Endothelial cell (in vitro differentiated cells): ENCODE measurements at regions not wholly inside any gene's neighbourhood (a gene's known extent, or its start where the extent isn't known, plus 50 kb on each side); places are given as distances from the start of the nearest gene placed in this dataset.

Experiments used
- DNase-seq: peaks from one replicate; pipeline ENCODE4 v3.0.0; 2021; ENCODE audit warnings: low spot score
- H3K27ac Mint-ChIP-seq: one replicate; pipeline ENCODE4 v1.8.0; 2021; ENCODE audit warnings: mixed read lengths, inconsistent platforms; ENCODE audit not compliant: unreplicated experiment
- H3K27me3 Mint-ChIP-seq: one replicate; pipeline ENCODE4 v1.8.0; 2021; ENCODE audit warnings: mild to moderate bottlenecking, moderate library complexity, mixed read lengths, inconsistent platforms; ENCODE audit not compliant: unreplicated experiment
- H3K36me3 Mint-ChIP-seq: one replicate; pipeline ENCODE4 v1.8.0; 2021; ENCODE audit warnings: mild to moderate bottlenecking, low read depth, mixed read lengths, inconsistent platforms; ENCODE audit not compliant: unreplicated experiment
- H3K4me1 Mint-ChIP-seq: one replicate; pipeline ENCODE4 v1.8.0; 2021; ENCODE audit warnings: mild to moderate bottlenecking, mixed read lengths, inconsistent platforms; ENCODE audit not compliant: unreplicated experiment
- H3K4me3 Mint-ChIP-seq: one replicate; pipeline ENCODE4 v1.8.0; 2021; ENCODE audit warnings: mild to moderate bottlenecking, mixed read lengths, inconsistent platforms; ENCODE audit not compliant: unreplicated experiment
- H3K9me3 Mint-ChIP-seq: one replicate; pipeline ENCODE4 v1.8.0; 2021; ENCODE audit warnings: mixed read lengths, inconsistent platforms; ENCODE audit not compliant: unreplicated experiment
- TF ChIP-seq, protein P1 (sequence below): fragments of 200-600 bp; sonication (generic); IDR thresholded peaks from one replicate; pipeline ENCODE4 v1.5.0; 2021; ENCODE audit warnings: antibody characterized with exemption; ENCODE audit not compliant: unreplicated experiment

DNA sequence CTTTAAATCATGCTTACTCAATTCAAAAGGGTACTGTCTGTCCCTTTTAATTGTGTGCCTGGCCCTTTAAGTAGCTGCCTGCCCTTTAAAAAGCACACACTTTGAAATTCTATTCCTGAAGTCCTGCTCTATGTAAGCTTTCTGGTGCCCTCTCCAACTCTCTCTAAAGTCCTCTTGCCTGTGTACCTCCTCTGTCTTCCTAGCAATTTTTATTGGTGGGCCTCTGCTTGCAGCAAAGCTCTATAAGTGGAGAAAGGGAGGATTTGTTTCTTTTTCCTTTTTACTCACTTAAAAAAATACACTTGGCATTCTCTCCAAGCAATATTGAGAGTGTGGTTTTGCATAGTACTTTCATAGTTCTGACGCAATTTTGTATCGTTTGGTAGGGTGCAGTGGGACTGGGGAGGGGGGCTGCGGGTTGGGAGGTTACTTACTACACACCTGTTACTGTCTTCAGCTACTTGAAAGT is 135.4 kb downstream of the LMO4 start:
- no peaks in the 10 kb centered on the region for H3K9me3 Mint-ChIP-seq
- peaks cover 4% of the 10 kb centered on the region for H3K4me1 Mint-ChIP-seq
- no peak overlapping the region for H3K4me3 Mint-ChIP-seq
- H3K36me3 Mint-ChIP-seq, result no peaks in the 10 kb centered on the region
- H3K27ac Mint-ChIP-seq, result no peak overlapping the region
- no peaks in the 10 kb centered on the region for H3K27me3 Mint-ChIP-seq
- TF ChIP-seq, protein P1, sequence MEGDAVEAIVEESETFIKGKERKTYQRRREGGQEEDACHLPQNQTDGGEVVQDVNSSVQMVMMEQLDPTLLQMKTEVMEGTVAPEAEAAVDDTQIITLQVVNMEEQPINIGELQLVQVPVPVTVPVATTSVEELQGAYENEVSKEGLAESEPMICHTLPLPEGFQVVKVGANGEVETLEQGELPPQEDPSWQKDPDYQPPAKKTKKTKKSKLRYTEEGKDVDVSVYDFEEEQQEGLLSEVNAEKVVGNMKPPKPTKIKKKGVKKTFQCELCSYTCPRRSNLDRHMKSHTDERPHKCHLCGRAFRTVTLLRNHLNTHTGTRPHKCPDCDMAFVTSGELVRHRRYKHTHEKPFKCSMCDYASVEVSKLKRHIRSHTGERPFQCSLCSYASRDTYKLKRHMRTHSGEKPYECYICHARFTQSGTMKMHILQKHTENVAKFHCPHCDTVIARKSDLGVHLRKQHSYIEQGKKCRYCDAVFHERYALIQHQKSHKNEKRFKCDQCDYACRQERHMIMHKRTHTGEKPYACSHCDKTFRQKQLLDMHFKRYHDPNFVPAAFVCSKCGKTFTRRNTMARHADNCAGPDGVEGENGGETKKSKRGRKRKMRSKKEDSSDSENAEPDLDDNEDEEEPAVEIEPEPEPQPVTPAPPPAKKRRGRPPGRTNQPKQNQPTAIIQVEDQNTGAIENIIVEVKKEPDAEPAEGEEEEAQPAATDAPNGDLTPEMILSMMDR, result no peak
- no peak for DNase-seq

DNA sequence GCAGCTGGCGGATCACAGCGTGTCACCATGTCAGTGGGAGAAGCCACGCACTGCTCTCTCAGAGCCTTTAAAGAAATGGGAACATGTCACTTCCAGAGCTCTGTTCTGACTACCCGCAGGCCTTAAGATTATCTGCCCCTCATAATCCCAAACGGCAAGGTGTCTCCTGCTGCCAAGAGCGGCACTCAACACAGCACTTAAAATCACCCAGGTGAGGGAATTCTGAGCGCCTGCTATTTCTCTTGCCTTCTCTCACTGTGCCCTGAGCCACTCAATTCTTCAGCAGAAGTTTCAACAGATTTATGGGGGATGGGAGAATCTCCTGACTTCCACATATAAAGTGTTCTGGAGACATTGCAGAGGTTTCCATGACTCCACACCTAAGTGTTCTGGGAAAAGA is 137.9 kb downstream of the LMO4 start:
- no peak overlapping the region for H3K27ac Mint-ChIP-seq
- H3K9me3 Mint-ChIP-seq, result no peaks in the 10 kb centered on the region
- H3K4me1 Mint-ChIP-seq, result peaks cover 4% of the 10 kb centered on the region
- DNase-seq, result no peak
- no peaks in the 10 kb centered on the region for H3K36me3 Mint-ChIP-seq
- no peak overlapping the region for H3K4me3 Mint-ChIP-seq
- TF ChIP-seq, protein P1, result no peak
- H3K27me3 Mint-ChIP-seq, result no peaks in the 10 kb centered on the region

DNA sequence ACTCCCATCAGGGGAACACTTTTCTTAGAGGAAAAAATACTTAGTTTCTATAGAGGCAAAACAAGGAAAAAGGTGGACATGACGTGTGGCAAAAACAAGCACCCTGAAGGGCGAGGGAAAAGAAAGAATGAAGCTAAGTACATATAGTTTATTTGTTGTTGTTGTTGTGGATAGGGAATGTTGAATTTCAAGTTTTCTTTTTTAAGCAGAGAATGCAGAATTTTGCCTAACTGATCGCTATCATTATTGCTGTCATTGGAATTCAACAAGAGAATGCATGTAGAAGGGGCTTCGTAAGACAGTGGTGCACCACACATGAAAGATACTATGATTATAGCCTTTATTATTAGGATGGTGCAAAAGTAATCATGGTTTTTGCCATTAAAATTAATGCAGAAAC is 144.0 kb downstream of the LMO4 start:
- no peaks in the 10 kb centered on the region for H3K27me3 Mint-ChIP-seq
- no peaks in the 10 kb centered on the region for H3K4me1 Mint-ChIP-seq
- TF ChIP-seq, protein P1, result no peak
- no peak for DNase-seq
- H3K36me3 Mint-ChIP-seq, result no peaks in the 10 kb centered on the region
- H3K27ac Mint-ChIP-seq, result no peak overlapping the region
- no peaks in the 10 kb centered on the region for H3K9me3 Mint-ChIP-seq
- H3K4me3 Mint-ChIP-seq, result no peak overlapping the region

DNA sequence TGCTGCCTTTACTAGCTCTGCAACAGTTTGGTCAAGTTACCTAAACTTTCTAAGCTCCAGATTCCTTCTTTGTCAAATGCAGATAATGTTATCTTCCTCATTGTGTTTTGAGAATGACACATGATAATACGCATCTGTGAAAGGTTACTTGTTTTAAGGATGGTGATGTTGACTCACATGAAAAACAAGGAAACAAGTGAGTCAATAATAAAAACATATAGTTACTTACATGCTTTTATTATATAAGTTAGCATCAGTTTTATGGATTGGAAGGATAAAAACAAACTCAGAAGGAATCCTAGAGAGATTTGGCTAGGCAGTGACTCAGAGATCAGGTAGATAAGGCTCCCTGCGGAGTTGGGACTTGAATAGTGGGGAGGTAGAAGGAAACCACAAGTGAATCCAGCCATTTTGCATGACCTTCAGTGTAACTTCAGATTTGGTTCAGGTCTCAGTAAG is 144.6 kb downstream of the LMO4 start:
- no peak overlapping the region for H3K4me3 Mint-ChIP-seq
- H3K4me1 Mint-ChIP-seq, result no peaks in the 10 kb centered on the region
- H3K9me3 Mint-ChIP-seq, result no peaks in the 10 kb centered on the region
- H3K27ac Mint-ChIP-seq, result no peak overlapping the region
- DNase-seq, result no peak
- no peaks in the 10 kb centered on the region for H3K36me3 Mint-ChIP-seq
- TF ChIP-seq, protein P1, result no peak
- H3K27me3 Mint-ChIP-seq, result no peaks in the 10 kb centered on the region

DNA sequence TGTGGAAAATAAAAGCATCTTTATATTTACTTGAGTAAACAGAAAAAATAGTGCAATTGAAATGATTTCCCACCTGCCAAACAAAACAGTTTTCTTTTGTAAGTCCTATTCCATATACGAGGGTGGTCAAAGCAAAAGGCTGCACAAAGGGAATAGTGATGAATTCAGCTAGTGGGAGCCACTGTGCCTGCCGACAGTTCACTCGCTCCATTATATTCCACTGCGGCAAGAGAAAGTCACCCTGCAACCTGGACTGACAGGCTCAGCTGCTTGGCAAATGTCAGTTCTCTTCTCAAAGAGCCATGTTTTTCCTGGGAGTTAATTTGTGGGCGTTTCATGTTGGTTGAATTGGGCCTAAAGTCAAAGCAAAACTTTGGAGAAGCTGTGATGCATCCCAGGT is 145.4 kb downstream of the LMO4 start:
- H3K36me3 Mint-ChIP-seq, result no peaks in the 10 kb centered on the region
- no peaks in the 10 kb centered on the region for H3K27me3 Mint-ChIP-seq
- no peak for DNase-seq
- no peaks in the 10 kb centered on the region for H3K9me3 Mint-ChIP-seq
- no peak overlapping the region for H3K4me3 Mint-ChIP-seq
- H3K4me1 Mint-ChIP-seq, result no peaks in the 10 kb centered on the region
- no peak overlapping the region for H3K27ac Mint-ChIP-seq
- TF ChIP-seq, protein P1, result no peak
